Neural progenitor cell (in vitro differentiated cells): ENCODE measurements at regions not wholly inside any gene's neighbourhood (a gene's known extent, or its start where the extent isn't known, plus 50 kb on each side); places are given as distances from the start of the nearest gene placed in this dataset.

Experiments used
- DNase-seq: peaks from one replicate; pipeline ENCODE4 v3.0.0-alpha.2; 2016; ENCODE audit warnings: low spot score
- H2AFZ ChIP-seq: fragments of 200-600 bp; sonication (generic); replicated peaks from 2 replicates; pipeline ENCODE4 v1.6.1; 2016; ENCODE audit warnings: antibody characterized with exemption
- H3F3A ChIP-seq: fragments of 200-600 bp; sonication (generic); 2 replicates; pipeline ENCODE4 v1.6.1; 2016; ENCODE audit warnings: antibody characterized with exemption, low read depth
- H3K27ac ChIP-seq: fragments of 200-600 bp; sonication (generic); 2 replicates; pipeline ENCODE4 v1.5.1; 2016; ENCODE audit warnings: mild to moderate bottlenecking
- H3K27me3 ChIP-seq: fragments of 200-600 bp; sonication (generic); 2 replicates; pipeline ENCODE4 v1.6.1; 2016; ENCODE audit warnings: mild to moderate bottlenecking, moderate library complexity
- H3K36me3 ChIP-seq: fragments of 200-600 bp; sonication (generic); 2 replicates; pipeline ENCODE4 v1.5.1; 2016
- H3K4me1 ChIP-seq: fragments of 200-600 bp; sonication (generic); 2 replicates; pipeline ENCODE4 v1.6.1; 2016; ENCODE audit warnings: mixed run types
- H3K4me2 ChIP-seq: fragments of 200-600 bp; sonication (generic); 2 replicates; pipeline ENCODE4 v1.6.1; 2016
- H3K4me3 ChIP-seq: fragments of 200-600 bp; sonication (generic); 2 replicates; pipeline ENCODE4 v1.5.1; 2016
- H3K79me2 ChIP-seq: fragments of 200-600 bp; sonication (generic); 2 replicates; pipeline ENCODE4 v1.6.1; 2016; ENCODE audit warnings: low read depth
- H3K9ac ChIP-seq: fragments of 200-600 bp; sonication (generic); 2 replicates; pipeline ENCODE4 v1.6.1; 2016
- H3K9me3 ChIP-seq: fragments of 200-600 bp; sonication (generic); 2 replicates; pipeline ENCODE4 v1.5.1; 2016; ENCODE audit warnings: low read depth
- H4K20me1 ChIP-seq: fragments of 200-600 bp; sonication (generic); 2 replicates; pipeline ENCODE4 v1.6.1; 2016; ENCODE audit warnings: low read depth
- H3K27ac Mint-ChIP-seq: 3 replicates; pipeline ENCODE4 v1.8.0; 2021; ENCODE audit warnings: mixed read lengths
- H3K27me3 Mint-ChIP-seq: 2 replicates; pipeline ENCODE4 v1.8.0; 2022; ENCODE audit warnings: low read depth, mild to moderate bottlenecking, inconsistent platforms, moderate library complexity, mixed read lengths; ENCODE audit not compliant: insufficient read depth
- H3K36me3 Mint-ChIP-seq: 3 replicates; pipeline ENCODE4 v1.8.0; 2021; ENCODE audit warnings: mixed read lengths
- H3K4me1 Mint-ChIP-seq: 3 replicates; pipeline ENCODE4 v1.8.0; 2021; ENCODE audit warnings: mixed read lengths
- H3K4me3 Mint-ChIP-seq: 3 replicates; pipeline ENCODE4 v1.8.0; 2021; ENCODE audit warnings: mild to moderate bottlenecking, moderate library complexity, mixed read lengths
- H3K9me3 Mint-ChIP-seq: 3 replicates; pipeline ENCODE4 v1.8.0; 2020; ENCODE audit warnings: mixed read lengths
- CTCF ChIP-seq: fragments of 200-600 bp; sonication (generic); IDR thresholded peaks from 2 replicates; pipeline ENCODE4 v1.5.1; 2017; ENCODE audit warnings: antibody characterized with exemption, mild to moderate bottlenecking
- EZH2 ChIP-seq: fragments of 200-600 bp; sonication (generic); IDR thresholded peaks from 2 replicates; pipeline ENCODE4 v1.6.1; 2017; ENCODE audit warnings: antibody characterized with exemption, mild to moderate bottlenecking, moderate library complexity
- EZH2phosphoT487 ChIP-seq: fragments of 200-600 bp; sonication (generic); IDR thresholded peaks from 2 replicates; pipeline ENCODE4 v1.6.1; 2017; ENCODE audit warnings: antibody characterized with exemption

- Histone ChIP-seq H3K4me3 (no peak overlapping the region), H3K36me3 (no peaks in the 10 kb centered on the region), H3K79me2 (no peaks in the 10 kb centered on the region), H3K27me3 (no peaks in the 10 kb centered on the region), H3K9ac (no peak overlapping the region), H3K4me2 (no peak overlapping the region), H3F3A (no peaks in the 10 kb centered on the region), H4K20me1 (no peaks in the 10 kb centered on the region), H3K27ac (no peak overlapping the region), H3K9me3 (no peaks in the 10 kb centered on the region), H2AFZ (no peak overlapping the region), H3K4me1 (no peaks in the 10 kb centered on the region)
- Mint-ChIP-seq H3K27me3 (peaks cover 17% of the 10 kb centered on the region), H3K4me1 (peaks cover 17% of the 10 kb centered on the region), H3K36me3 (no peaks in the 10 kb centered on the region), H3K27ac (peak overlapping the region; percentile 16), H3K9me3 (peaks cover 9% of the 10 kb centered on the region), H3K4me3 (no peak overlapping the region)
- TF ChIP-seq EZH2 (no peak), EZH2phosphoT487 (no peak), CTCF (no peak)
- DNase-seq: no peak
Observed at GRCh38 chr7:69422574-69422985, 175.7 kb upstream of the AUTS2 start.

- no peak for DNase-seq
- TF ChIP-seq EZH2phosphoT487 (no peak), CTCF (no peak), EZH2 (no peak)
- no peaks in the 10 kb centered on the region for H3F3A ChIP-seq
- H3K9ac ChIP-seq: no peak overlapping the region
- H3K27ac ChIP-seq: no peak overlapping the region
- H3K79me2 ChIP-seq: no peaks in the 10 kb centered on the region
- no peak overlapping the region for H2AFZ ChIP-seq
- no peaks in the 10 kb centered on the region for H3K9me3 ChIP-seq
- no peak overlapping the region for H3K4me2 ChIP-seq
- H3K4me3 ChIP-seq: no peak overlapping the region
- peaks cover 13% of the 10 kb centered on the region for H3K4me1 ChIP-seq
- no peaks in the 10 kb centered on the region for H4K20me1 ChIP-seq
- no peaks in the 10 kb centered on the region for H3K36me3 ChIP-seq
- H3K27me3 ChIP-seq: no peaks in the 10 kb centered on the region
- Mint-ChIP-seq H3K4me1 (peaks cover 25% of the 10 kb centered on the region), H3K9me3 (peaks cover 3% of the 10 kb centered on the region), H3K27me3 (peaks cover 19% of the 10 kb centered on the region), H3K36me3 (no peaks in the 10 kb centered on the region), H3K27ac (no peak overlapping the region), H3K4me3 (no peak overlapping the region)
Observed at GRCh38 chr7:69426705-69427104, 171.6 kb upstream of the AUTS2 start.

- no peak for DNase-seq
- Histone ChIP-seq H4K20me1 (no peaks in the 10 kb centered on the region), H3K79me2 (no peaks in the 10 kb centered on the region), H3K27ac (no peak overlapping the region), H3K27me3 (no peaks in the 10 kb centered on the region), H3K4me1 (peaks cover 13% of the 10 kb centered on the region), H3F3A (no peaks in the 10 kb centered on the region), H3K36me3 (no peaks in the 10 kb centered on the region), H3K4me3 (no peak overlapping the region), H3K4me2 (no peak overlapping the region), H3K9ac (no peak overlapping the region), H3K9me3 (no peaks in the 10 kb centered on the region), H2AFZ (no peak overlapping the region)
- Mint-ChIP-seq H3K4me3 (no peak overlapping the region), H3K36me3 (no peaks in the 10 kb centered on the region), H3K4me1 (peaks cover 16% of the 10 kb centered on the region), H3K27ac (no peak overlapping the region), H3K9me3 (peaks cover 2% of the 10 kb centered on the region), H3K27me3 (peaks cover 22% of the 10 kb centered on the region)
- TF ChIP-seq EZH2 (no peak), EZH2phosphoT487 (no peak), CTCF (no peak)
Observed at GRCh38 chr7:69428089-69428488, 170.2 kb upstream of the AUTS2 start.
